ENCODE measurements at regions not wholly inside any gene's neighbourhood (a gene's known extent, or its start where the extent isn't known, plus 50 kb on each side); places are given as distances from the start of the nearest gene placed in this dataset.

GRCh38 chr15:93965304-93965908, 266.0 kb upstream of the MCTP2 start:
- TF ChIP-seq CTCF (IDR thresholded peaks at IDR 0.05; ENCODE audit: insufficient read depth, low read length) (no peak), SPI1 (IDR thresholded peaks at IDR 0.05; ENCODE audit: borderline replicate concordance, low read depth) (no peak)

All from HL-60 (cell line).